Gastroesophageal sphincter (tissue), 4 donors: ENCODE measurements at regions not wholly inside any gene's neighbourhood (a gene's known extent, or its start where the extent isn't known, plus 50 kb on each side); places are given as distances from the start of the nearest gene placed in this dataset.

Experiments
- ATAC-seq: fragments of 150-250 bp; one replicate; pipeline ENCODE4 v1.9.1; 2016; ENCODE audit warnings: mild to moderate bottlenecking, moderate library complexity
- H3K27ac ChIP-seq, 4 donors: fragments of 200-600 bp; sonication (generic) in 3 of 4; 1 replicate in 3 of 4; 2 replicates in 1 of 4; pipeline ENCODE4 v1.5.1; 2016 to 2019
- H3K27me3 ChIP-seq: fragments of 200-600 bp; sonication (generic); one replicate; pipeline ENCODE4 v1.5.1; 2019
- H3K36me3 ChIP-seq, 2 donors: fragments of 200-600 bp; sonication (generic); one replicate each; pipeline ENCODE4 v1.5.1; 2019; ENCODE audit warnings: control low read depth in 1 of 2
- H3K4me1 ChIP-seq, 3 donors: fragments of 200-600 bp; sonication (generic); 1 replicate in 2 of 3; 2 replicates in 1 of 3; pipeline ENCODE4 v1.5.1; 2016 to 2019; ENCODE audit warnings: control low read depth in 2 of 3
- H3K4me3 ChIP-seq, 2 donors: fragments of 200-600 bp; sonication (generic); one replicate each; pipeline ENCODE4 v1.5.1; 2019; ENCODE audit warnings: mild to moderate bottlenecking in 1 of 2, moderate library complexity in 1 of 2
- H3K9me3 ChIP-seq, 3 donors: fragments of 200-600 bp; sonication (generic); one replicate each; pipeline ENCODE4 v1.5.1; 2017 to 2019; ENCODE audit warnings: control low read depth in 2 of 3
- CTCF ChIP-seq, 4 experiments: fragments of 200-600 bp in 2 of 4; fragments of 450-650 bp in 2 of 4; sonication (generic) in 1 of 4; IDR thresholded peaks; one replicate each; pipeline ENCODE4 v1.5.1; 2017 to 2019; ENCODE audit warnings: antibody characterized with exemption in 4 of 4, mild to moderate bottlenecking in 2 of 4, moderate library complexity in 2 of 4
- EP300 ChIP-seq: sonication (generic); formaldehyde crosslinking; IDR thresholded peaks from one replicate; pipeline ENCODE4 v1.6.1; 2017; ENCODE audit warnings: antibody characterized with exemption, mild to moderate bottlenecking
- POLR2A ChIP-seq, 2 donors: fragments of 450-650 bp; IDR thresholded peaks; one replicate each; pipeline ENCODE4 v1.6.1; 2017; ENCODE audit warnings: antibody characterized with exemption in 2 of 2, mild to moderate bottlenecking in 2 of 2, moderate library complexity in 1 of 2
- POLR2AphosphoS5 ChIP-seq: sonication (generic); formaldehyde crosslinking; IDR thresholded peaks from one replicate; pipeline ENCODE4 v1.6.1; 2017; ENCODE audit warnings: antibody characterized with exemption
- WGBS, 2 donors: methylation state at CpG; one replicate each; pipeline ENCODE4 v1.1.5; 2018; ENCODE audit warnings: low coverage in 1 of 2; 5-methylcytosine and 5-hydroxymethylcytosine counted together

GRCh38 chr10:60467202-60467546 lies 77.5 kb upstream of the ANK3 start:
- no peak for ATAC-seq
- Histone ChIP-seq H3K27me3 (no peaks in the 10 kb centered on the region), H3K4me3 (no peak overlapping the region), H3K9me3 (no peaks in the 10 kb centered on the region), H3K4me1 (no peaks in the 10 kb centered on the region), H3K36me3 (no peaks in the 10 kb centered on the region), H3K27ac (no peak overlapping the region)
- TF ChIP-seq POLR2AphosphoS5 (no peak), POLR2A (IDR thresholded peaks at IDR 0.05) (no peak)
- WGBS, 2 donors: 74 to 78% methylated on average over 3 of the region's 3 CpGs

GRCh38 chr10:60466267-60467201 lies 76.9 kb upstream of the ANK3 start:
- no peaks in the 10 kb centered on the region for H3K36me3 ChIP-seq
- no peaks in the 10 kb centered on the region for H3K4me1 ChIP-seq
- TF ChIP-seq POLR2A (IDR thresholded peaks at IDR 0.05) (no peak), CTCF (IDR thresholded peaks at IDR 0.05) (no peak), POLR2AphosphoS5 (no peak), EP300 (no peak)
- H3K27ac ChIP-seq: no peak overlapping the region
- WGBS, 2 donors: 95 to 96% methylated on average over 4 of the region's 4 CpGs
- no peak overlapping the region for H3K4me3 ChIP-seq
- H3K9me3 ChIP-seq: no peaks in the 10 kb centered on the region
- no peak for ATAC-seq
- H3K27me3 ChIP-seq: no peaks in the 10 kb centered on the region

GRCh38 chr10:60465801-60466200 lies 76.1 kb upstream of the ANK3 start:
- no peaks in the 10 kb centered on the region for H3K9me3 ChIP-seq
- H3K27ac ChIP-seq: no peak overlapping the region
- no peaks in the 10 kb centered on the region for H3K4me1 ChIP-seq
- no peaks in the 10 kb centered on the region for H3K36me3 ChIP-seq
- no peaks in the 10 kb centered on the region for H3K27me3 ChIP-seq
- TF ChIP-seq POLR2AphosphoS5 (no peak), EP300 (no peak), POLR2A (IDR thresholded peaks at IDR 0.05) (no peak), CTCF (IDR thresholded peaks at IDR 0.05) (no peak)
- H3K4me3 ChIP-seq: no peak overlapping the region
- 48 to 83% methylated on average over 2 of the region's 2 CpGs for WGBS, 2 donors
- ATAC-seq: no peak

GRCh38 chr10:60464659-60465058 lies 75.0 kb upstream of the ANK3 start:
- H3K27ac ChIP-seq: no peak overlapping the region
- 83 to 93% methylated on average over 1 to 2 of the region's 3 CpGs for WGBS, 2 donors
- H3K36me3 ChIP-seq: no peaks in the 10 kb centered on the region
- no peaks in the 10 kb centered on the region for H3K27me3 ChIP-seq
- no peak for ATAC-seq
- H3K9me3 ChIP-seq: no peaks in the 10 kb centered on the region
- TF ChIP-seq POLR2A (IDR thresholded peaks at IDR 0.05) (no peak), POLR2AphosphoS5 (no peak), CTCF (IDR thresholded peaks at IDR 0.05) (no peak)
- no peaks in the 10 kb centered on the region for H3K4me1 ChIP-seq
- H3K4me3 ChIP-seq: no peak overlapping the region

GRCh38 chr10:60463746-60464145 lies 74.1 kb upstream of the ANK3 start:
- TF ChIP-seq EP300: no peak
- no peak for TF ChIP-seq CTCF (IDR thresholded peaks at IDR 0.05)
- TF ChIP-seq POLR2AphosphoS5: no peak
- no peak for TF ChIP-seq POLR2A (IDR thresholded peaks at IDR 0.05)
- Histone ChIP-seq H3K27ac (no peak overlapping the region), H3K4me3 (no peak overlapping the region), H3K27me3 (no peaks in the 10 kb centered on the region), H3K4me1 (no peaks in the 10 kb centered on the region), H3K9me3 (no peaks in the 10 kb centered on the region), H3K36me3 (no peaks in the 10 kb centered on the region)
- ATAC-seq: no peak
